BJ (cell line): ENCODE measurements at regions not wholly inside any gene's neighbourhood (a gene's known extent, or its start where the extent isn't known, plus 50 kb on each side); places are given as distances from the start of the nearest gene placed in this dataset.

Experiments used
- CTCF ChIA-PET: fragments of 350-600 bp; formaldehyde crosslinking; extraction: SDS; loops from one replicate; lab custom pipeline; 2021; ENCODE audit warnings: antibody characterized with exemption, inconsistent platforms; lab: Yijun Ruan, JAX
- POLR2A ChIA-PET: fragments of 300-600 bp; sonication (Branson Sonifier 250); formaldehyde crosslinking; extraction: SDS; loops from one replicate; lab custom pipeline; 2021; ENCODE audit warnings: antibody characterized with exemption; lab: Charles Lee
- DNase-seq: peaks from one replicate; pipeline ENCODE4 v3.0.0-alpha.2; 2011; ENCODE audit warnings: low read depth
- H3K27me3 ChIP-seq: 2 replicates; pipeline ENCODE4 v1.6.0; 2011; ENCODE audit warnings: low read length; ENCODE audit not compliant: control insufficient read depth, insufficient read depth
- H3K36me3 ChIP-seq: 2 replicates; pipeline ENCODE4 v1.5.1; 2011; ENCODE audit warnings: low read length; ENCODE audit not compliant: control insufficient read depth, insufficient read depth
- H3K4me3 ChIP-seq: 2 replicates; pipeline ENCODE4 v1.5.1; 2011; ENCODE audit warnings: low read depth, mild to moderate bottlenecking, control low read depth, low read length
- TF ChIP-seq, protein P1 (sequence below): IDR thresholded peaks from 2 replicates; pipeline ENCODE4 v1.5.1; 2011; ENCODE audit warnings: low read depth, mild to moderate bottlenecking, control low read depth, inconsistent platforms, low read length, moderate library complexity; ENCODE audit not compliant: insufficient read depth

DNA sequence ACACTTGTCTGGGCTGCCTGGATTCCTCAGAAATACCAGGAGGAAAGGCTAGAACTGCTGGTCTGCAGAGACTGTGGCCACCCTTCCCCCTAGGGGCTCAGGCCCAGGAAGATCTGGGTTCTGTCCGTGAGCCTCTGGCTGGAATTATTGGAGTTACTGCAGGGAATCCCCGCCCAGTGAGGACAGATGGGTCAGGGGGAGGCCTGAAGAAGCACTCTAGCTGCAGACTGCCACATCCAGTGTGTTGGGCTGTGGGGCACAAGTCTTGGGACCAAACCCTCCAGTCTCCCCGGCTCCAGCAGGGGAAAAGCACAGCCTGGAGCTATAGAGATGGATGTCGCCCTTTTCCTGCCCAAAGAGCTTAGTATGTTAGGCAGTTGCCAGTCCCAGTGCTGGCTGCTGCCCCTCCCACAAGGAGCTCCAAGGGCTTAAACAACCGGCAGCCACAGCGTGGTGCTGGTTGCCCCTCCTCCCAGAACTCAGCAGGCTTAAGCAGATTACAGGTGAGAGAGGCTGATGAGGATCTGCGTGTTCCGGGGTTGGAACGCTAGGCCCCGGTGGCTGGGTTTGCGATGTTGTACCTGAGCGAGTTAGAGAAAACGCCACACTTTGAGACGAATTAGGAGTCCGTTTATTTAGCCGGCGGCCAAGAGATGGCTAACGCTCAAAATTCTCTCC lies 255.5 kb upstream of the LRRC7 start:
- H3K4me3 ChIP-seq: no peak overlapping the region
- TF ChIP-seq, protein P1, sequence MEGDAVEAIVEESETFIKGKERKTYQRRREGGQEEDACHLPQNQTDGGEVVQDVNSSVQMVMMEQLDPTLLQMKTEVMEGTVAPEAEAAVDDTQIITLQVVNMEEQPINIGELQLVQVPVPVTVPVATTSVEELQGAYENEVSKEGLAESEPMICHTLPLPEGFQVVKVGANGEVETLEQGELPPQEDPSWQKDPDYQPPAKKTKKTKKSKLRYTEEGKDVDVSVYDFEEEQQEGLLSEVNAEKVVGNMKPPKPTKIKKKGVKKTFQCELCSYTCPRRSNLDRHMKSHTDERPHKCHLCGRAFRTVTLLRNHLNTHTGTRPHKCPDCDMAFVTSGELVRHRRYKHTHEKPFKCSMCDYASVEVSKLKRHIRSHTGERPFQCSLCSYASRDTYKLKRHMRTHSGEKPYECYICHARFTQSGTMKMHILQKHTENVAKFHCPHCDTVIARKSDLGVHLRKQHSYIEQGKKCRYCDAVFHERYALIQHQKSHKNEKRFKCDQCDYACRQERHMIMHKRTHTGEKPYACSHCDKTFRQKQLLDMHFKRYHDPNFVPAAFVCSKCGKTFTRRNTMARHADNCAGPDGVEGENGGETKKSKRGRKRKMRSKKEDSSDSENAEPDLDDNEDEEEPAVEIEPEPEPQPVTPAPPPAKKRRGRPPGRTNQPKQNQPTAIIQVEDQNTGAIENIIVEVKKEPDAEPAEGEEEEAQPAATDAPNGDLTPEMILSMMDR: no peak
- H3K36me3 ChIP-seq: no peaks in the 10 kb centered on the region
- ChIA-PET POLR2A (no interaction called here), CTCF (no interaction called here)
- no peaks in the 10 kb centered on the region for H3K27me3 ChIP-seq
- no peak for DNase-seq

DNA sequence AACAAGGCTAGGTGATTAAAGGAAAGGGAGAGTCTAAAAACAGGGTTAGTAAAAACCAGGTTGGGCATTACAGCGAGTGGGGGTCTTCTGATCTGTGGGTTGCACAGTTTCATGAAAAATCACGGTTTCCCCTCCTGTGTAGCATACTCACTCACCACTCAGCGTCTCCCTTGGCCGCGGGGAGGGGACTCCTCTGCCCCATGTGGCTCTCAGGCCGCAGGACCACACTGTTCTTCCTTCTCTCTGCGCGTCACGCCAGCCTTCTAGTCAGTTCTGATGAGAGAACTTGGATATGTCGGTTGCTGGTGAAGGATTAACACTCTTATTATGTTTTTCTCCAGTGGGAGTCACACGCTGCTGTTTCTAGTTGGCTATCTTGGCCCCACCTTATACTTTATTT lies 254.6 kb upstream of the LRRC7 start:
- no peaks in the 10 kb centered on the region for H3K36me3 ChIP-seq
- H3K27me3 ChIP-seq: no peaks in the 10 kb centered on the region
- ChIA-PET CTCF (no interaction called here), POLR2A (no interaction called here)
- no peak overlapping the region for H3K4me3 ChIP-seq
- TF ChIP-seq, protein P1: no peak
- DNase-seq: no peak

DNA sequence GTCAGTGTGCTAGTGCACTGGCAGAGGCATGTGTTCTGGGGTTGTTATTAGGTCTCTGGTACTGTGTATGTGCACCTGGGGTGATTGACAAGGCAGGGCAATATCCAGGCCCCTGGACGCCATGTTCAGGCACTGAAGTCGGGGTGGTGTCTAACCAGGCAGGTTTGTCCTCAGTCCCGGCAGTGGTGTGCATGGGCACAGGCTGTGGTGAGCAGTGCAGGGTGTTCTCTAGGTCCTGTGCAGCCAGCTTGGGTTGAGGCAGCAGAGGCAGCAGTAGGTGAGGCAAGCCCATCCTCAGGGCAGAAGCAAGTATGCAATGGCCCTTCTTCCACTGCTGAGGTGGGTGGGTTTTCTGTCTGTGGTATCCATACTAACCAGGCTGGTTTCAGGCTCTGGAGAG lies 252.3 kb upstream of the LRRC7 start:
- Histone ChIP-seq H3K4me3 (no peak overlapping the region), H3K27me3 (no peaks in the 10 kb centered on the region), H3K36me3 (no peaks in the 10 kb centered on the region)
- ChIA-PET CTCF (no interaction called here), POLR2A (no interaction called here)
- DNase-seq: no peak
- TF ChIP-seq, protein P1: no peak

DNA sequence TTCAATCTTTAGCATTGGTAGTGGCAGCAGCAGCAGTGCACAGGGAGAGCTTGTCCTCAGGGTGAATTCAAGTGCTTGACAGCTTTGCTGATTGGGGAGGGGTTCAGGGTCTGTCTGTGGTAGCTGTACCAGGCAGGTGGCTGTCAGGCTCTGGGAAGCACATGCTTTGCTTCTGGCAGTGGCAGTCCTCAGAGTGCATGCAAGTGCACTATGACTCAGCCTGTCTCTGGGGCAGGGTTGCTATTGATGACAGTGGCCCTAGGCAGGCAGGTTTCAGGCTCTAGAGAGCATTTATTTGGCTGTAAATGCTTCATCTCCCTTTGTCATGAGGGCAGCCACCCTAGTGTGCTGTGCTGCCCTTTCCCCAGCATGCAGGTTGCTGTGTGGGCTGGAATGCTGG lies 251.9 kb upstream of the LRRC7 start:
- TF ChIP-seq, protein P1: no peak
- no peaks in the 10 kb centered on the region for H3K36me3 ChIP-seq
- H3K27me3 ChIP-seq: no peaks in the 10 kb centered on the region
- ChIA-PET CTCF (no interaction called here), POLR2A (no interaction called here)
- DNase-seq: no peak
- no peak overlapping the region for H3K4me3 ChIP-seq

DNA sequence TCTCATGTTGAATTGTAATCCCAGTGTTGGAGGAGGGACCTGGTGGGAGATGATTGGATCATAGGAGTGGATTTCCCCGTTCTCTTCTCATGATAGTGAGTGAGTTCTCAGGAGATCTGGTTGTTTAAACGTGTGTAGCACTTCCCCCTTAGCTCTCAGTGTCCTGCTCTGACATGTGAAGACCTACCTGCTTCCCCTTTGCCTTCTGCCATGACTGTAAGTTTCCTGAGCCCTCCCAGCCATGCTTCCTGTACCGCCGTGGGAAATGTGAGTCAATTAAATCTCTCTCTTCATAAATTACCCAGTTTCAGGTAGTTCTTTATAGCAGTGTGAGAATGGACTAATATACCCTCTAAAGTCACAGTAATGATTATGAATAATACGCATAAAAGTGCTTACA lies 248.4 kb upstream of the LRRC7 start:
- POLR2A ChIA-PET: no interaction called here
- CTCF ChIA-PET: no interaction called here
- TF ChIP-seq, protein P1: no peak
- H3K36me3 ChIP-seq: no peaks in the 10 kb centered on the region
- H3K27me3 ChIP-seq: no peaks in the 10 kb centered on the region
- no peak for DNase-seq
- no peak overlapping the region for H3K4me3 ChIP-seq
